GM23338 (cell line): ENCODE measurements at regions not wholly inside any gene's neighbourhood (a gene's known extent, or its start where the extent isn't known, plus 50 kb on each side); places are given as distances from the start of the nearest gene placed in this dataset.

ENCODE experiments used
- ATAC-seq: fragments of 200-7000 bp; cut with Tn5 transposase; 3 replicates; pipeline ENCODE4 v1.9.1; 2020
- DNase-seq: peaks from one replicate; pipeline ENCODE4 v3.0.0-alpha.2; 2015; ENCODE audit warnings: low spot score
- H2AFZ ChIP-seq: fragments of 200-600 bp; sonication (generic); 2 replicates; pipeline ENCODE4 v1.8.0; 2016; ENCODE audit warnings: antibody characterized with exemption, mild to moderate bottlenecking, moderate library complexity
- H3F3A ChIP-seq: fragments of 200-600 bp; sonication (generic); replicated peaks from 2 replicates; pipeline ENCODE4 v1.8.0; 2017; ENCODE audit warnings: antibody characterized with exemption, mixed run types, low read depth
- H3K27ac ChIP-seq: fragments of 200-600 bp; sonication (generic); 2 replicates; pipeline ENCODE4 v1.6.1; 2016; ENCODE audit warnings: low read depth
- H3K27me3 ChIP-seq: fragments of 200-600 bp; sonication (generic); 2 replicates; pipeline ENCODE4 v1.8.0; 2016; ENCODE audit warnings: mild to moderate bottlenecking, mixed run types, moderate library complexity; ENCODE audit not compliant: insufficient read depth
- H3K36me3 ChIP-seq: fragments of 200-600 bp; sonication (generic); 2 replicates; pipeline ENCODE4 v1.8.0; 2016; ENCODE audit warnings: mild to moderate bottlenecking; ENCODE audit not compliant: insufficient read depth
- H3K4me1 ChIP-seq: fragments of 200-600 bp; sonication (generic); 2 replicates; pipeline ENCODE4 v1.8.0; 2016; ENCODE audit warnings: mild to moderate bottlenecking, moderate library complexity; ENCODE audit not compliant: insufficient read depth
- H3K4me2 ChIP-seq: fragments of 200-600 bp; sonication (generic); 2 replicates; pipeline ENCODE4 v1.7.1; 2017; ENCODE audit warnings: mixed run types
- H3K4me3 ChIP-seq: fragments of 200-600 bp; sonication (generic); 2 replicates; pipeline ENCODE4 v1.6.1; 2016; ENCODE audit warnings: mixed run types
- H3K79me2 ChIP-seq: fragments of 200-600 bp; sonication (generic); replicated peaks from 2 replicates; pipeline ENCODE4 v1.8.0; 2017; ENCODE audit warnings: mild to moderate bottlenecking; ENCODE audit not compliant: insufficient read depth
- H3K9me2 ChIP-seq: fragments of 200-600 bp; sonication (generic); 2 replicates; pipeline ENCODE4 v1.8.0; 2017; ENCODE audit not compliant: insufficient read depth
- H4K20me1 ChIP-seq: fragments of 200-600 bp; sonication (generic); replicated peaks from 2 replicates; pipeline ENCODE4 v1.8.0; 2017; ENCODE audit warnings: mild to moderate bottlenecking; ENCODE audit not compliant: insufficient read depth
- H3K27ac Mint-ChIP-seq: 2 replicates; pipeline ENCODE4 v1.8.0; 2020; ENCODE audit warnings: inconsistent platforms, mild to moderate bottlenecking, moderate library complexity, mixed read lengths
- H3K27me3 Mint-ChIP-seq: 3 replicates; pipeline ENCODE4 v1.8.0; 2022; ENCODE audit warnings: low read depth, mild to moderate bottlenecking, moderate library complexity, mixed read lengths, inconsistent platforms; ENCODE audit not compliant: insufficient read depth, poor library complexity
- H3K36me3 Mint-ChIP-seq: 3 replicates; pipeline ENCODE4 v1.8.0; 2021; ENCODE audit warnings: low read depth, mild to moderate bottlenecking, inconsistent platforms, moderate library complexity, mixed read lengths
- H3K4me1 Mint-ChIP-seq: 3 replicates; pipeline ENCODE4 v1.8.0; 2020; ENCODE audit warnings: mild to moderate bottlenecking, inconsistent platforms, mixed read lengths
- H3K4me3 Mint-ChIP-seq: 3 replicates; pipeline ENCODE4 v1.8.0; 2021; ENCODE audit warnings: moderate library complexity, mild to moderate bottlenecking, inconsistent platforms, mixed read lengths
- H3K9me3 Mint-ChIP-seq: 3 replicates; pipeline ENCODE4 v1.8.0; 2020; ENCODE audit warnings: moderate library complexity, mild to moderate bottlenecking, inconsistent platforms, mixed read lengths
- CREB1 ChIP-seq: fragments of 250-450 bp; sonication (Bioruptor Pico); IDR thresholded peaks from 2 replicates; pipeline ENCODE4 v1.5.0; 2020; ENCODE audit warnings: low read depth, mild to moderate bottlenecking, moderate library complexity
- CTCF ChIP-seq, 2 experiments: fragments of 200-600 bp in 1 of 2; sonication (generic) in 1 of 2; conservative IDR thresholded peaks; 2 replicates each; pipeline versions ENCODE4 v1.5.1 to v1.6.1; 2016 to 2017; ENCODE audit warnings: antibody characterized with exemption in 2 of 2, low read depth in 2 of 2, mild to moderate bottlenecking in 2 of 2, moderate library complexity in 1 of 2
- EZH2 ChIP-seq: fragments of 200-600 bp; sonication (generic); IDR thresholded peaks from one replicate; pipeline ENCODE4 v1.8.0; 2017; ENCODE audit warnings: antibody characterized with exemption, mild to moderate bottlenecking, low read depth; ENCODE audit not compliant: unreplicated experiment
- EZH2phosphoT487 ChIP-seq: fragments of 200-600 bp; sonication (generic); IDR thresholded peaks from one replicate; pipeline ENCODE4 v1.8.1; 2018; ENCODE audit warnings: antibody characterized with exemption; ENCODE audit not compliant: unreplicated experiment
- JUNB ChIP-seq: IDR thresholded peaks from one replicate; pipeline ENCODE4 v1.6.1; 2016; ENCODE audit warnings: antibody characterized with exemption; ENCODE audit not compliant: unreplicated experiment
- NANOG ChIP-seq: IDR thresholded peaks from 2 replicates; pipeline ENCODE4 v1.6.1; 2016; ENCODE audit warnings: antibody characterized with exemption, borderline replicate concordance
- POLR2AphosphoS5 ChIP-seq: IDR thresholded peaks from 2 replicates; pipeline ENCODE4 v1.6.1; 2016; ENCODE audit warnings: antibody characterized with exemption, low read depth
- ZNF114 ChIP-seq: fragments of 250-450 bp; sonication (Bioruptor Pico); IDR thresholded peaks from 2 replicates; pipeline ENCODE4 v1.5.0; 2020; ENCODE audit warnings: mild to moderate bottlenecking, moderate library complexity
- ZNF462 ChIP-seq: fragments of 250-450 bp; sonication (Bioruptor Pico); IDR thresholded peaks from 2 replicates; pipeline ENCODE4 v1.5.0; 2020; ENCODE audit warnings: mild to moderate bottlenecking, moderate library complexity

- TF ChIP-seq ZNF462 (CRISPR knock-in tag) (peak; percentile 84), JUNB (no peak), CREB1 (CRISPR knock-in tag) (no peak), NANOG (no peak)
Measured at GRCh38 chr10:90592638-90593302, 265.1 kb downstream of the HTR7 start (continued).

- H4K20me1 ChIP-seq: no peaks in the 10 kb centered on the region
- Mint-ChIP-seq H3K36me3 (peaks cover 14% of the 10 kb centered on the region), H3K27ac (no peak overlapping the region), H3K4me1 (no peaks in the 10 kb centered on the region; the same call in 2 of the 3 replicates), H3K4me3 (no peak overlapping the region), H3K9me3 (peaks cover 18% of the 10 kb centered on the region), H3K27me3 (no peaks in the 10 kb centered on the region)
- no peak for ATAC-seq
- no peak overlapping the region for H3K4me2 ChIP-seq
- no peak overlapping the region for H3K4me3 ChIP-seq
- TF ChIP-seq EZH2phosphoT487 (no peak), CTCF (conservative IDR thresholded peaks at IDR 0.05; ENCODE audit: low read depth in 2 of 2) (peak; percentile 33 to 66; a peak in 3 of 4 replicates), EZH2 (no peak), ZNF114 (no peak), NANOG (no peak), POLR2AphosphoS5 (no peak)
- 0 out of 2 replicates have a peak, but pooled peaks cover 5% of the 10 kb centered on the region for H3K9me2 ChIP-seq
- H3K79me2 ChIP-seq: no peaks in the 10 kb centered on the region
- no peaks in the 10 kb centered on the region for H3K27me3 ChIP-seq
- H3K27ac ChIP-seq: no peak overlapping the region
- no peak overlapping the region for H2AFZ ChIP-seq
- no peaks in the 10 kb centered on the region for H3F3A ChIP-seq
- no peaks in the 10 kb centered on the region for H3K4me1 ChIP-seq
- H3K36me3 ChIP-seq: no peaks in the 10 kb centered on the region
- peak; percentile 30 for DNase-seq
Measured at GRCh38 chr10:90598513-90598912, 259.3 kb downstream of the HTR7 start.
